ENCODE measurements at regions not wholly inside any gene's neighbourhood (a gene's known extent, or its start where the extent isn't known, plus 50 kb on each side); places are given as distances from the start of the nearest gene placed in this dataset.

DNA sequence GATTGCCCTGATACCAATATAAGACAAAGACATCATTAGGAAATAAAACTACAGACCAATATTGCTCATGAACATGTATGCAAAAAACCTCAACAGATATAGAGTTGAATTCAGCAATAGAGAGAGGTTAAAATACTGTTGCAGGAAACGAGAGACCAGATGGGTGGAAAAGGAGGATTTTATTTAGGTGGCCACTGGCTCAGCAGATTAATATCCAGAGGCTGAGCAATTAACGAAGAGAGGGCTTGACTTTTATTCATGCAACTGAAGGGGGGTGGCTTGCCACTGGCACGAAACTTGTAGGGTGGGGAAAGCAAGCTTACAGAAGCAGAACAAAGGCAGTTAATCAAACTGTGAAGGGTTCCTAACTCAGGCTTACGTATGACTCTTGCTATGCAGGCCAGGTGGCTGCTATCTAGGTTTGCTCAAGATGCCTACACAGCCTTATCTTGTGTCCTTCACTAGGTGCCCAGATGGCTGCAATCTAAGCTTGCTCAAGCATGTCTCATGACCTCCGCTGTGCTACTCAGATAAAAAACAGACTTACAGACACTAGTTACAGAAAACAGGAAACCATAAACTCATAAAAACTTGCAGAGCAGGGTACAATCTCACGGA, 126.4 kb downstream of the MMUT start:
- no peaks in the 10 kb centered on the region for H3K4me1 Mint-ChIP-seq
- TF ChIP-seq, protein P1, sequence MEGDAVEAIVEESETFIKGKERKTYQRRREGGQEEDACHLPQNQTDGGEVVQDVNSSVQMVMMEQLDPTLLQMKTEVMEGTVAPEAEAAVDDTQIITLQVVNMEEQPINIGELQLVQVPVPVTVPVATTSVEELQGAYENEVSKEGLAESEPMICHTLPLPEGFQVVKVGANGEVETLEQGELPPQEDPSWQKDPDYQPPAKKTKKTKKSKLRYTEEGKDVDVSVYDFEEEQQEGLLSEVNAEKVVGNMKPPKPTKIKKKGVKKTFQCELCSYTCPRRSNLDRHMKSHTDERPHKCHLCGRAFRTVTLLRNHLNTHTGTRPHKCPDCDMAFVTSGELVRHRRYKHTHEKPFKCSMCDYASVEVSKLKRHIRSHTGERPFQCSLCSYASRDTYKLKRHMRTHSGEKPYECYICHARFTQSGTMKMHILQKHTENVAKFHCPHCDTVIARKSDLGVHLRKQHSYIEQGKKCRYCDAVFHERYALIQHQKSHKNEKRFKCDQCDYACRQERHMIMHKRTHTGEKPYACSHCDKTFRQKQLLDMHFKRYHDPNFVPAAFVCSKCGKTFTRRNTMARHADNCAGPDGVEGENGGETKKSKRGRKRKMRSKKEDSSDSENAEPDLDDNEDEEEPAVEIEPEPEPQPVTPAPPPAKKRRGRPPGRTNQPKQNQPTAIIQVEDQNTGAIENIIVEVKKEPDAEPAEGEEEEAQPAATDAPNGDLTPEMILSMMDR (IDR thresholded peaks at IDR 0.05; ENCODE audit: unreplicated experiment in 3 of 3) = no peak
- H3K27ac Mint-ChIP-seq = no peak overlapping the region
- peaks cover 9% of the 10 kb centered on the region for H3K9me3 Mint-ChIP-seq
- no peaks in the 10 kb centered on the region for H3K27me3 Mint-ChIP-seq (ENCODE audit: low read depth)
- H3K4me3 Mint-ChIP-seq = no peak overlapping the region
- H3K36me3 Mint-ChIP-seq (ENCODE audit: low read depth) = no peaks in the 10 kb centered on the region

DNA sequence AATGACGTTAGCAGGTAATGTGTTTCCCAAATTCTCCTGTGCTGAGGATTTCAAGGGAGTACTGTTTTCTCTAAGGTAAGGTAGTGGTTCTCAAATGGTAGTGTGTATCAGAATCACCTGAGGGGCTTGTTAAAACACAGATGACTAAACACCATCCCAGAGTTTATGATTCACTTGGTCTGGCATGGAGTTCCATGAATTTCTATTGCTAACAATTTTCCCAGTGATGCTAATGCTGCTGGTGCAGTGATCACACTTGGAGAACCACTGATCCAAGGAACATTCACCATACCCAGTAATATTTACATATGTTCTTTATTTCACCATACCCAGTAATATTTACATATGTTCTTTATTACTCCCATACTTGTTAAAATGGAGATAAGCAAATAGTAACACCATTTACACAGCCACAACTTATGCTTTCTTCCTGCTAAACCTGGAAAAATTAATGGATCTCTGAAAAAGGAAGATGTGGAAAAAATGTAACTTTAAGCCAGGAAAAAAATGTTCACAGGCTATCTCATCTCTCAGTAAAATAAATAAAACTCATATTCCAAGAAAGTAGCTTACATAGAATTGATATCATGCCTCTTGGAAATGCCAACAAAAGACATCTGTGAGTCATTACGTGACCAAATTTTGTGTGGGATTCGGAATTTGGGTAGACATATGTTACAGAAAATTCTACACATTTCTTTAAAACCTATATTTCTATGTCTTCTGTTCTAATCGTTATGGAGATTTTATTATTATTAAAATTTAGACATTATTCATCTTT, 129.5 kb downstream of the MMUT start:
- no peaks in the 10 kb centered on the region for H3K36me3 Mint-ChIP-seq (ENCODE audit: low read depth)
- no peak overlapping the region for H3K27ac Mint-ChIP-seq
- TF ChIP-seq, protein P1 (IDR thresholded peaks at IDR 0.05; ENCODE audit: unreplicated experiment in 3 of 3) = no peak
- H3K9me3 Mint-ChIP-seq = peaks cover 7% of the 10 kb centered on the region
- no peaks in the 10 kb centered on the region for H3K4me1 Mint-ChIP-seq
- H3K4me3 Mint-ChIP-seq = no peak overlapping the region
- H3K27me3 Mint-ChIP-seq (ENCODE audit: low read depth) = no peaks in the 10 kb centered on the region

DNA sequence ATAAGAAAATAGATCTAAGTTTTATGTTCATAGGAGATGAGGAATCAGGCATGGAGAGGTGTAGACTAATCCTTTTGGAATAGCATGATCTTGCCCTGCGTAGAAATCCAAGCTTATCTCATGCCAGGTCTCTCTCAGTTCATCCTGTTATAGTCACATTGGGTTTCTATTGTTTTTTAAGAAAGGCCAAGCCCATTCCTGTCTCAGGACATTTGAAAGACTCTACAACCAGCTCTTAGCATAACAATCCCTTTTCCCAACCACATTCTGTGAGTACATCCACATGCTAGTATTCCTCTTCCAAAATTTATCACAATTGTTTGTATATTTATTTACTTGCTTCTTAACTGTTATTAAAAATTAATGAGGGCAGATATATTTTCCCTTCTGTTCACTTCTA, 130.3 kb downstream of the MMUT start:
- no peaks in the 10 kb centered on the region for H3K4me1 Mint-ChIP-seq
- H3K9me3 Mint-ChIP-seq = peaks cover 7% of the 10 kb centered on the region
- no peaks in the 10 kb centered on the region for H3K36me3 Mint-ChIP-seq (ENCODE audit: low read depth)
- H3K27me3 Mint-ChIP-seq (ENCODE audit: low read depth) = no peaks in the 10 kb centered on the region
- TF ChIP-seq, protein P1 (IDR thresholded peaks at IDR 0.05; ENCODE audit: unreplicated experiment in 3 of 3) = no peak
- H3K27ac Mint-ChIP-seq = no peak overlapping the region
- H3K4me3 Mint-ChIP-seq = no peak overlapping the region

DNA sequence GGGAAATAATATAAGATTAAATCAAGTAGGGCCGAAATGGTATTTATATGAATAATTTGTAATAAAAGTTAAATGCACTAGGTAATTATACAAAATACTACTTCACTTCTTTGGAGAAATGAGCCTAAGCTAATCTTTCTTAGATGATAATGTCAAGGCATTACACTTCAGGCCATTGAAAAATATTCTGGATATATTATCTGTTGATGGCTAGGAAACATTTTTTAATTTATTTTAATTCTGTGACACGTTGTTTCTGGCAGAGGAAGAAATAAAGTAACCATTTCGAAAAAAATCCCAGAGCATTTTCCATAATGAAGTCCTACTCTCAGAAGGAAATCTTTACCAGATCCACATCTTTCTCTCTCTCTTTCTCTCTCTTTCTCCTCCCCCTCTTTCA, 133.9 kb downstream of the MMUT start:
- Mint-ChIP-seq H3K4me1 (no peaks in the 10 kb centered on the region), H3K9me3 (no peaks in the 10 kb centered on the region), H3K36me3 (ENCODE audit: low read depth) (no peaks in the 10 kb centered on the region), H3K4me3 (no peak overlapping the region), H3K27ac (no peak overlapping the region), H3K27me3 (ENCODE audit: low read depth) (no peaks in the 10 kb centered on the region)
- TF ChIP-seq, protein P1 (IDR thresholded peaks at IDR 0.05; ENCODE audit: unreplicated experiment in 3 of 3) = no peak

DNA sequence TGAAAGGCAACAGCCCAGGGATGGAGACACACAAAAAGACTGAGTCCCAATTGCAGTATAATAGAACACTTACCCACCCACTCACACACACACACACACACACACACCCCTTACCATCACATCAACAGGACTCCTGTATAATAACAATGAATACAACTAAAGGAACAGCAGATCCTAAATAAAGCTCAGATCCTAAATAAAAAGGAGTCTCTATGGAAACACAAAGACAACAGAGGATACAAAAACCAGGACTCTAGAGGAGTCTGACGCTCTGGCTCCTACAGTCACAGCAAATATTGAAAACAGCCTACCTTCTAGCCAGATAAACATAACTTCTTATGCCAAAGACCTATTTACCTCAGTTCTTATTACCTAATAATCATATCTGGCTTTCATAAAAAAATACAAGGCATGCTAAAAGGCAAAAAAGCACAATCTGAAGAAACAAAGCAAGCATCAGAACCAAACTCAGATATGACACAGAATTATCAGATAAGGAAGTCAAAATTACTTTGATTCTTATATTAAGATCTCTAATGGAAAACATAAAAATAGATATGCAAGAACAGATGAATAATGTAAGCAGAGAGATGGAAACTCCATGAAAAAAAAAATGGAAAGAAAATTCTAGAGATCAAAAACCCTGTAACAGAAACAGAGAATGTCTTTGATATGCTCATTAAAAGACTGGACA, 134.9 kb downstream of the MMUT start:
- Mint-ChIP-seq H3K9me3 (no peaks in the 10 kb centered on the region), H3K27ac (no peak overlapping the region)

More for the DNA sequence above, 134.9 kb downstream of the MMUT start:
- H3K4me1 Mint-ChIP-seq = no peaks in the 10 kb centered on the region
- no peaks in the 10 kb centered on the region for H3K27me3 Mint-ChIP-seq (ENCODE audit: low read depth)
- H3K4me3 Mint-ChIP-seq = no peak overlapping the region
- H3K36me3 Mint-ChIP-seq (ENCODE audit: low read depth) = no peaks in the 10 kb centered on the region
- TF ChIP-seq, protein P1 (IDR thresholded peaks at IDR 0.05; ENCODE audit: unreplicated experiment in 3 of 3) = no peak

Data from nephron (organoid).